Pancreas (tissue), 10 donors: ENCODE measurements at regions not wholly inside any gene's neighbourhood (a gene's known extent, or its start where the extent isn't known, plus 50 kb on each side); places are given as distances from the start of the nearest gene placed in this dataset.

Experiments
- ATAC-seq, 4 donors: fragments of 200-7000 bp; cut with Tn5 transposase; one replicate each; pipeline versions ENCODE4 v1.8.0 to v1.9.1; 2020; ENCODE audit warnings: mild to moderate bottlenecking in 4 of 4, moderate library complexity in 4 of 4
- DNase-seq, 6 donors: peaks; one replicate each; pipeline ENCODE4 v3.0.0-alpha.2; 2020
- FAIRE-seq: peaks from 2 replicates; lab custom pipeline; 2012; peaks lifted over from hg19 to GRCh38; lab: Jason Lieb, UNC
- H3K27ac ChIP-seq, 4 donors: fragments of 200-600 bp; sonication (generic); 1 replicate in 3 of 4; 2 replicates in 1 of 4; pipeline versions ENCODE4 v1.5.0 to v1.8.0; 2020
- H3K27me3 ChIP-seq, 4 donors: fragments of 200-600 bp; one replicate each; pipeline ENCODE4 v1.8.0; 2021
- H3K36me3 ChIP-seq, 3 donors: fragments of 200-600 bp; sonication (generic) in 1 of 3; one replicate each; pipeline versions ENCODE4 v1.5.0 to v1.8.0; 2020 to 2021
- H3K4me1 ChIP-seq, 3 donors: fragments of 200-600 bp; one replicate each; pipeline ENCODE4 v1.8.0; 2021
- H3K4me3 ChIP-seq, 4 donors: fragments of 200-600 bp; sonication (generic) in 2 of 4; one replicate each; pipeline versions ENCODE4 v1.5.0 to v1.8.0; 2020 to 2021
- H3K9me3 ChIP-seq, 4 donors: fragments of 200-600 bp; one replicate each; pipeline ENCODE4 v1.8.0; 2021
- WGBS, 2 donors: extraction: QIAGEN DNeasy Blood & Tissue Kit; methylation state at CpG; one replicate each; pipeline ENCODE4 v1.1.7; 2013; 5-methylcytosine and 5-hydroxymethylcytosine counted together
- intact Hi-C, 3 donors: fragments of 100-400 bp; cut with DNase I; formaldehyde crosslinking; loops; one replicate each; pipeline versions ENCODE4 v1.11.1 to v1.14.2; 2022
- TF ChIP-seq, protein P1 (sequence below), 4 donors: fragments of 200-600 bp; sonication (generic) in 3 of 4; IDR thresholded peaks; one replicate each; pipeline versions ENCODE4 v1.5.0 to v1.8.0; 2021; ENCODE audit warnings: antibody characterized with exemption in 4 of 4
- donor health status: healthy with polysubstance abuse.
- donor health status: DM: no; HTN: no; CAD: no; lungs with moderate emphysema.
- donor health status: DM: no; HTN: no; CAD: no.
- donor health status: control.
- donor health status: control.
- donor health status: Bipolar disorder and iron deficiency.
- donor health status: DM: yes; HTN: yes; CAD: no.
- donor health status: DM: no; HTN: no; CAD: no.
- donor health status: DM: no; HTN: no; CAD: no.
- donor health status: DM: yes; HTN: yes; CAD: no.

- no peaks in the 10 kb centered on the region for H3K36me3 ChIP-seq
- WGBS, 2 donors, result 12 to 14% methylated on average over 2 of the region's 2 CpGs
- TF ChIP-seq, protein P1, sequence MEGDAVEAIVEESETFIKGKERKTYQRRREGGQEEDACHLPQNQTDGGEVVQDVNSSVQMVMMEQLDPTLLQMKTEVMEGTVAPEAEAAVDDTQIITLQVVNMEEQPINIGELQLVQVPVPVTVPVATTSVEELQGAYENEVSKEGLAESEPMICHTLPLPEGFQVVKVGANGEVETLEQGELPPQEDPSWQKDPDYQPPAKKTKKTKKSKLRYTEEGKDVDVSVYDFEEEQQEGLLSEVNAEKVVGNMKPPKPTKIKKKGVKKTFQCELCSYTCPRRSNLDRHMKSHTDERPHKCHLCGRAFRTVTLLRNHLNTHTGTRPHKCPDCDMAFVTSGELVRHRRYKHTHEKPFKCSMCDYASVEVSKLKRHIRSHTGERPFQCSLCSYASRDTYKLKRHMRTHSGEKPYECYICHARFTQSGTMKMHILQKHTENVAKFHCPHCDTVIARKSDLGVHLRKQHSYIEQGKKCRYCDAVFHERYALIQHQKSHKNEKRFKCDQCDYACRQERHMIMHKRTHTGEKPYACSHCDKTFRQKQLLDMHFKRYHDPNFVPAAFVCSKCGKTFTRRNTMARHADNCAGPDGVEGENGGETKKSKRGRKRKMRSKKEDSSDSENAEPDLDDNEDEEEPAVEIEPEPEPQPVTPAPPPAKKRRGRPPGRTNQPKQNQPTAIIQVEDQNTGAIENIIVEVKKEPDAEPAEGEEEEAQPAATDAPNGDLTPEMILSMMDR (IDR thresholded peaks at IDR 0.05), result peak; percentile 61 to 86 (median 70)
- no peaks in the 10 kb centered on the region for H3K4me1 ChIP-seq
- no peaks in the 10 kb centered on the region for H3K9me3 ChIP-seq
- DNase-seq (peak in 1 of 6 donors; percentile 19), ATAC-seq (peak; percentile 48 to 80 (median 74)), FAIRE-seq (peak; percentile 83)
- H3K27ac ChIP-seq, result no peak overlapping the region
- peaks cover 0 to 3% (median 0%) of the 10 kb centered on the region in 4 donors for H3K27me3 ChIP-seq
- H3K4me3 ChIP-seq, result no peak overlapping the region
- intact Hi-C loops, result no loop called here
These were observed 214.5 kb upstream of the TACR3 start for GRCh38 chr4:103934178-103934789.

DNA sequence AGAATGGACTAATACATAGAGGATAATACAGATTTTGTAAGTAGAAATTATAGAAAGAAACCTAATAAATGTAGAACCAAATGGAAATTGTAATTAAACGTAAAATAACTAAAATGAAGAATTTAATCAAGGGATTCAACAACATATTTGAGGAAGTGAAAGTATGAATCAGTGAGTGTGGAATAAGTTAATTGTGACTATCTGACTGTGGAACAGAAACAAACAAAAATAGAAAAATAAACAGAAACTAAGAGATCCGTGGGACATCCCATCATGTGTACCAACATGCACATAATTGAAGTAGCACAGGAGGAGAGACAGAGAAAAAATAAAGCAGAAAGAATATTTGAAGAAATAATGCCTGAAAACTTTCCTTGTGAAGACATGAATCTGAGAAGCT is 208.6 kb upstream of the TACR3 start:
- TF ChIP-seq, protein P1 (IDR thresholded peaks at IDR 0.05), result no peak
- Histone ChIP-seq H3K27ac (no peak overlapping the region), H3K36me3 (no peaks in the 10 kb centered on the region), H3K4me3 (no peak overlapping the region), H3K27me3 (peaks cover 0 to 5% (median 0%) of the 10 kb centered on the region in 4 donors), H3K9me3 (no peaks in the 10 kb centered on the region), H3K4me1 (no peaks in the 10 kb centered on the region)
- FAIRE-seq (no peak), DNase-seq (no peak), ATAC-seq (no peak)
- intact Hi-C loops, result no loop called here
- WGBS, 2 donors, result 44 to 52% methylated on average over 2 of the region's 2 CpGs

DNA sequence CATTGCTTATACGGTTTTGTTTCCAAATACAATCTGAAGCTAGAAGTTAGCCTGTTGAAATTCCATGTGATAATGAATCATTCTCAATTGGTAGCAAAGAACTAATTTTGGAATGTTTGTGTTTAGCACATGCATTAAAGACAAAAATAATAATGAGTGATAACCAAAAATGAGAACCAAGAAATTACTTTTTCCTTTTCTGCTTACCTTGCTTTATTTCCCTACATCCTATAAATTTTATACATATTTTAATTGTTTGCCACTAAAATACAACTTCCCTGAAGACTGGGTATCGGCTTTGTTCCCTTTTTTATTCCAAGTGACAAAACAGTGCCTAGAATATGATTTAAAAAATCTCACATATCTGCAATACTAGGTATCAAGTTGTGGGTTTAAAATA is 203.8 kb upstream of the TACR3 start:
- FAIRE-seq, result no peak
- 54 to 61% methylated on average over 2 of the region's 2 CpGs for WGBS, 2 donors
- intact Hi-C loops, result no loop called here

GRCh38 chr4:103918214-103918613 is 198.4 kb upstream of the TACR3 start:
- ATAC-seq, result no peak
- Histone ChIP-seq H3K4me3 (no peak overlapping the region), H3K27me3 (no peaks in the 10 kb centered on the region), H3K36me3 (no peaks in the 10 kb centered on the region), H3K27ac (no peak overlapping the region), H3K9me3 (no peaks in the 10 kb centered on the region), H3K4me1 (no peaks in the 10 kb centered on the region)
- no peak for FAIRE-seq
- intact Hi-C loops, result no loop called here
- DNase-seq, result no peak
- TF ChIP-seq, protein P1 (IDR thresholded peaks at IDR 0.05), result no peak
- WGBS, 2 donors, result 79 to 89% methylated on average over 1 of the region's 1 CpG

More for the DNA sequence above, 203.8 kb upstream of the TACR3 start:
- TF ChIP-seq, protein P1 (IDR thresholded peaks at IDR 0.05), result no peak
- H3K36me3 ChIP-seq, result no peaks in the 10 kb centered on the region
- no peak for ATAC-seq
- DNase-seq, result no peak
- no peaks in the 10 kb centered on the region for H3K4me1 ChIP-seq
- no peaks in the 10 kb centered on the region for H3K9me3 ChIP-seq
- H3K4me3 ChIP-seq, result no peak overlapping the region
- peaks cover 0 to 5% (median 0%) of the 10 kb centered on the region in 4 donors for H3K27me3 ChIP-seq
- H3K27ac ChIP-seq, result no peak overlapping the region

- Histone ChIP-seq H3K9me3 (no peaks in the 10 kb centered on the region), H3K4me3 (no peak overlapping the region), H3K4me1 (no peaks in the 10 kb centered on the region), H3K27me3 (no peaks in the 10 kb centered on the region), H3K27ac (no peak overlapping the region), H3K36me3 (no peaks in the 10 kb centered on the region)
- DNase-seq (no peak), FAIRE-seq (peak; percentile 65), ATAC-seq (no peak)
- intact Hi-C loops, result no loop called here
- TF ChIP-seq, protein P1 (IDR thresholded peaks at IDR 0.05), result peak; percentile 15 to 45 (median 30)
- 14 to 33% methylated on average over 3 of the region's 3 CpGs for WGBS, 2 donors
These were observed 195.6 kb upstream of the TACR3 start for GRCh38 chr4:103915224-103915869.
